ENCODE measurements at regions not wholly inside any gene's neighbourhood (a gene's known extent, or its start where the extent isn't known, plus 50 kb on each side); places are given as distances from the start of the nearest gene placed in this dataset.

- Histone ChIP-seq H2AFZ (ENCODE audit: low read depth, low read length) (no peak overlapping the region), H3K4me3 (no peak overlapping the region), H3K9me1 (ENCODE audit: control insufficient read depth, insufficient read depth, low read length) (no peaks in the 10 kb centered on the region), H3K9me3 (replicated peaks; ENCODE audit: control insufficient read depth, insufficient read depth, low read depth, low read length) (no peaks in the 10 kb centered on the region), H3K4me1 (replicated peaks in 1 of 2; ENCODE audit: control insufficient read depth in 2 of 2, insufficient read depth in 2 of 2, low read length in 2 of 2) (no peaks in the 10 kb centered on the region), H3K4me2 (ENCODE audit: insufficient read depth, low read length) (no peak overlapping the region), H3K27me3 (ENCODE audit: control insufficient read depth in 2 of 2, insufficient read depth in 2 of 2, low read length in 2 of 2) (peaks cover 35 to 83% of the 10 kb centered on the region in 2 experiments), H3K27ac (ENCODE audit: extremely low read depth, low read depth, low read length) (no peak overlapping the region), H3K36me3 (ENCODE audit: control insufficient read depth, insufficient read depth, low read length) (no peaks in the 10 kb centered on the region), H3K79me2 (ENCODE audit: control insufficient read depth, insufficient read depth, low read length) (no peaks in the 10 kb centered on the region), H3K9ac (ENCODE audit: insufficient read depth in 1 of 2, low read depth in 2 of 2, low read length in 2 of 2) (no peak overlapping the region), H4K20me1 (replicated peaks; ENCODE audit: control insufficient read depth, insufficient read depth, low read length) (no peaks in the 10 kb centered on the region; the same call in 1 of the 2 replicates)
- BruUV-seq (replicated peaks): no TSS peak
- intact Hi-C loops (cut with micrococcal nuclease) (no loop called here), in situ Hi-C loops (cut with MboI) (no loop called here)
- CTCF ChIA-PET (ENCODE audit: low intra/inter-chr PET ratio): no interaction called here
- no peak for FAIRE-seq
- DNase-seq (ENCODE audit: extremely low read depth in 1 of 4, low spot score in 3 of 4): no peak
- 6% methylated on average over 9 of the region's 9 CpGs for WGBS (ENCODE audit: insufficient coverage, low coverage, missing lambda C conversion rate)
- POLR2A ChIA-PET: interaction anchor here (0.7 kb wide), 1 partner anchor 13 kb away, joined by 3 read pairs; no protein-coding TSS in a partner anchor
- no peak for ATAC-seq
- TF ChIP-seq, protein P1, sequence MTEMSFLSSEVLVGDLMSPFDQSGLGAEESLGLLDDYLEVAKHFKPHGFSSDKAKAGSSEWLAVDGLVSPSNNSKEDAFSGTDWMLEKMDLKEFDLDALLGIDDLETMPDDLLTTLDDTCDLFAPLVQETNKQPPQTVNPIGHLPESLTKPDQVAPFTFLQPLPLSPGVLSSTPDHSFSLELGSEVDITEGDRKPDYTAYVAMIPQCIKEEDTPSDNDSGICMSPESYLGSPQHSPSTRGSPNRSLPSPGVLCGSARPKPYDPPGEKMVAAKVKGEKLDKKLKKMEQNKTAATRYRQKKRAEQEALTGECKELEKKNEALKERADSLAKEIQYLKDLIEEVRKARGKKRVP (CRISPR knock-in tag; IDR thresholded peaks at IDR 0.05): no peak
- TF ChIP-seq SPI1 (IDR thresholded peaks at IDR 0.05; ENCODE audit: borderline replicate concordance, low read depth, low read length) (no peak), U2AF2 (optimal IDR thresholded peaks at IDR 0.05; ENCODE audit: low read depth, low read length) (no peak), EP400 (IDR thresholded peaks at IDR 0.05) (no peak), KLF6 (CRISPR knock-in tag; IDR thresholded peaks at IDR 0.05; ENCODE audit: borderline replicate concordance) (no peak), TFAP4 (CRISPR knock-in tag; IDR thresholded peaks at IDR 0.05; ENCODE audit: borderline replicate concordance) (no peak), ETS2 (tag; IDR thresholded peaks at IDR 0.05; ENCODE audit: borderline replicate concordance, poor library complexity, severe bottlenecking) (no peak), ZC3H11A (IDR thresholded peaks at IDR 0.05; ENCODE audit: low read depth, low read length) (no peak), POLR3G (IDR thresholded peaks at IDR 0.05; ENCODE audit: extremely low read depth, insufficient read length, insufficient replicate concordance) (no peak), TEAD1 (CRISPR knock-in tag; IDR thresholded peaks at IDR 0.05) (no peak)
- TF ChIP-seq, protein P2, sequence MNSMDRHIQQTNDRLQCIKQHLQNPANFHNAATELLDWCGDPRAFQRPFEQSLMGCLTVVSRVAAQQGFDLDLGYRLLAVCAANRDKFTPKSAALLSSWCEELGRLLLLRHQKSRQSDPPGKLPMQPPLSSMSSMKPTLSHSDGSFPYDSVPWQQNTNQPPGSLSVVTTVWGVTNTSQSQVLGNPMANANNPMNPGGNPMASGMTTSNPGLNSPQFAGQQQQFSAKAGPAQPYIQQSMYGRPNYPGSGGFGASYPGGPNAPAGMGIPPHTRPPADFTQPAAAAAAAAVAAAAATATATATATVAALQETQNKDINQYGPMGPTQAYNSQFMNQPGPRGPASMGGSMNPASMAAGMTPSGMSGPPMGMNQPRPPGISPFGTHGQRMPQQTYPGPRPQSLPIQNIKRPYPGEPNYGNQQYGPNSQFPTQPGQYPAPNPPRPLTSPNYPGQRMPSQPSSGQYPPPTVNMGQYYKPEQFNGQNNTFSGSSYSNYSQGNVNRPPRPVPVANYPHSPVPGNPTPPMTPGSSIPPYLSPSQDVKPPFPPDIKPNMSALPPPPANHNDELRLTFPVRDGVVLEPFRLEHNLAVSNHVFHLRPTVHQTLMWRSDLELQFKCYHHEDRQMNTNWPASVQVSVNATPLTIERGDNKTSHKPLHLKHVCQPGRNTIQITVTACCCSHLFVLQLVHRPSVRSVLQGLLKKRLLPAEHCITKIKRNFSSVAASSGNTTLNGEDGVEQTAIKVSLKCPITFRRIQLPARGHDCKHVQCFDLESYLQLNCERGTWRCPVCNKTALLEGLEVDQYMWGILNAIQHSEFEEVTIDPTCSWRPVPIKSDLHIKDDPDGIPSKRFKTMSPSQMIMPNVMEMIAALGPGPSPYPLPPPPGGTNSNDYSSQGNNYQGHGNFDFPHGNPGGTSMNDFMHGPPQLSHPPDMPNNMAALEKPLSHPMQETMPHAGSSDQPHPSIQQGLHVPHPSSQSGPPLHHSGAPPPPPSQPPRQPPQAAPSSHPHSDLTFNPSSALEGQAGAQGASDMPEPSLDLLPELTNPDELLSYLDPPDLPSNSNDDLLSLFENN (IDR thresholded peaks at IDR 0.05; ENCODE audit: low read depth in 2 of 2, low read length in 2 of 2): no peak
- TF ChIP-seq, protein P3, sequence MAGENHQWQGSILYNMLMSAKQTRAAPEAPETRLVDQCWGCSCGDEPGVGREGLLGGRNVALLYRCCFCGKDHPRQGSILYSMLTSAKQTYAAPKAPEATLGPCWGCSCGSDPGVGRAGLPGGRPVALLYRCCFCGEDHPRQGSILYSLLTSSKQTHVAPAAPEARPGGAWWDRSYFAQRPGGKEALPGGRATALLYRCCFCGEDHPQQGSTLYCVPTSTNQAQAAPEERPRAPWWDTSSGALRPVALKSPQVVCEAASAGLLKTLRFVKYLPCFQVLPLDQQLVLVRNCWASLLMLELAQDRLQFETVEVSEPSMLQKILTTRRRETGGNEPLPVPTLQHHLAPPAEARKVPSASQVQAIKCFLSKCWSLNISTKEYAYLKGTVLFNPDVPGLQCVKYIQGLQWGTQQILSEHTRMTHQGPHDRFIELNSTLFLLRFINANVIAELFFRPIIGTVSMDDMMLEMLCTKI (IDR thresholded peaks at IDR 0.05; ENCODE audit: partially characterized antibody): no peak
These were observed 104.8 kb upstream of the MSX1 start for GRCh38 chr4:4754641-4755040.

All from K562 (cell line).